ENCODE measurements at regions not wholly inside any gene's neighbourhood (a gene's known extent, or its start where the extent isn't known, plus 50 kb on each side); places are given as distances from the start of the nearest gene placed in this dataset.

- no peak for TF ChIP-seq CTCF (IDR thresholded peaks at IDR 0.05; ENCODE audit: insufficient read depth, low read depth, low read length)
- TF ChIP-seq EZH2 (IDR thresholded peaks at IDR 0.05; ENCODE audit: insufficient read depth, low read length): no peak
Observed at GRCh38 chr1:209506101-209506500, 77.4 kb upstream of the CAMK1G start.
